Tibial nerve (tissue), 4 donors: ENCODE measurements at regions not wholly inside any gene's neighbourhood (a gene's known extent, or its start where the extent isn't known, plus 50 kb on each side); places are given as distances from the start of the nearest gene placed in this dataset.

Experiments used
- DNase-seq, 2 donors: peaks; one replicate each; pipeline ENCODE4 v3.0.0-alpha.2; 2019; ENCODE audit warnings: low spot score in 2 of 2
- H3K27ac ChIP-seq, 4 donors: fragments of 200-600 bp; sonication (generic) in 3 of 4; one replicate each; pipeline ENCODE4 v1.5.1; 2017 to 2019; ENCODE audit warnings: mild to moderate bottlenecking in 1 of 4
- H3K27me3 ChIP-seq, 2 donors: fragments of 200-600 bp; sonication (generic) in 1 of 2; one replicate each; pipeline versions ENCODE4 v1.5.1 to v1.6.0; 2017 to 2019
- H3K36me3 ChIP-seq, 3 donors: fragments of 200-600 bp; sonication (generic); one replicate each; pipeline ENCODE4 v1.5.1; 2018 to 2019
- H3K4me1 ChIP-seq, 4 donors: fragments of 200-600 bp; sonication (generic) in 3 of 4; one replicate each; pipeline ENCODE4 v1.5.1; 2017 to 2019
- H3K4me3 ChIP-seq, 4 donors: fragments of 200-600 bp; sonication (generic) in 3 of 4; one replicate each; pipeline ENCODE4 v1.5.1; 2017 to 2019; ENCODE audit warnings: mild to moderate bottlenecking in 1 of 4, moderate library complexity in 1 of 4
- H3K9me3 ChIP-seq, 4 donors: fragments of 200-600 bp; sonication (generic) in 3 of 4; one replicate each; pipeline ENCODE4 v1.5.1; 2017 to 2019
- CTCF ChIP-seq, 5 experiments: fragments of 200-600 bp in 3 of 5; fragments of 450-650 bp in 2 of 5; sonication (generic) in 3 of 5; IDR thresholded peaks; one replicate each; pipeline ENCODE4 v1.5.1; 2016 to 2019; ENCODE audit warnings: antibody characterized with exemption in 5 of 5, mild to moderate bottlenecking in 3 of 5, moderate library complexity in 2 of 5
- EP300 ChIP-seq, 2 donors: sonication (generic); formaldehyde crosslinking; IDR thresholded peaks; one replicate each; pipeline ENCODE4 v1.6.1; 2017; ENCODE audit warnings: antibody characterized with exemption in 2 of 2, mild to moderate bottlenecking in 1 of 2
- POLR2A ChIP-seq, 2 donors: fragments of 450-650 bp; IDR thresholded peaks; one replicate each; pipeline ENCODE4 v1.6.1; 2017; ENCODE audit warnings: antibody characterized with exemption in 2 of 2, mild to moderate bottlenecking in 2 of 2, moderate library complexity in 2 of 2
- WGBS, 2 donors: methylation state at CpG; one replicate each; pipeline ENCODE4 v1.1.5; 2018; 5-methylcytosine and 5-hydroxymethylcytosine counted together

DNA sequence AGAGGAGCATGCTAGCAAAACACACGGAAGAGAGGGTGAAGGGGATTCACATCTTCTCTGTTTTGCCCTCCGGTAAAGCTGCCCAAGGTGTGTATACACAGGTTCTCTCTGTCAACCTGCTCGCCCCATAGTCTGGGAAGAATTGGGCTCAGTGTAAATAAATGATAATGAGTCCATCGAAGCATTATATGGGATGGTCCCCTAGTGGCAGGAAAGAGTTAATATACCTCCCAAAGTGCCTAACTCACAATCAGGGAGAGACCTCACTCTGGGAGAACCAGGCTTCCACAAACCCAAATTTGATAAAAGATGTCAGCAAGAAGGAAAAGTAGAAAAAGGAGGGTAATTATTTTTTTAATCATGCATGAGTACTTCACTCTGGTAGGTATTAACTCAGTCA is 262.2 kb upstream of the ZNF521 start:
- DNase-seq = no peak
- no peaks in the 10 kb centered on the region for H3K27me3 ChIP-seq
- no peaks in the 10 kb centered on the region for H3K4me1 ChIP-seq
- no peaks in the 10 kb centered on the region for H3K36me3 ChIP-seq
- TF ChIP-seq POLR2A (IDR thresholded peaks at IDR 0.05) (no peak), EP300 (IDR thresholded peaks at IDR 0.05) (no peak)
- H3K9me3 ChIP-seq = no peaks in the 10 kb centered on the region
- H3K4me3 ChIP-seq = no peak overlapping the region
- 90 to 95% methylated on average over 4 of the region's 4 CpGs for WGBS, 2 donors
- H3K27ac ChIP-seq = no peak overlapping the region

DNA sequence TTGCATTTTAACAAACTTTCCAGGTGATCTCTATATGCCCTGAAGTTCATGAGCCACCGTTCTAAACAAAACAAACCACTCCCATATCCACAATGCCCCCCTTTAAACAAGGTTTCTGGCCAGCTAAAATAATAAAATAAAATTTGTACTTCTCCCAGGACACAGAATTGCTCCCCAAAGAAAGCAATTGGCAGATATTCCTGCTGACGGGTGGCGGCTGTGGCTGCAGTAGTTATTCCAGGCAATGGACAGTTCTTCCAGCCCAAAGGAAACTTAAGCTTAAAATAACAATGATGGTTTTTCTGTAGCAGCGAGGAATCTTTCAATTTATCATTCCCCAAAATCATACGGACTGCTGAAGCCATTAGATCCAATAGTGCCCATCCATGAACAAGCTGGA is 260.5 kb upstream of the ZNF521 start:
- H3K27me3 ChIP-seq = no peaks in the 10 kb centered on the region
- H3K36me3 ChIP-seq = no peaks in the 10 kb centered on the region
- no peaks in the 10 kb centered on the region for H3K4me1 ChIP-seq
- H3K4me3 ChIP-seq = no peak overlapping the region
- peaks cover 0 to 4% (median 0%) of the 10 kb centered on the region in 4 donors for H3K9me3 ChIP-seq
- no peak overlapping the region for H3K27ac ChIP-seq
- no peak for DNase-seq
- TF ChIP-seq CTCF (IDR thresholded peaks at IDR 0.05) (no peak), POLR2A (IDR thresholded peaks at IDR 0.05) (no peak), EP300 (IDR thresholded peaks at IDR 0.05) (no peak)
- WGBS, 2 donors = 63 to 64% methylated on average over 5 of the region's 5 CpGs

DNA sequence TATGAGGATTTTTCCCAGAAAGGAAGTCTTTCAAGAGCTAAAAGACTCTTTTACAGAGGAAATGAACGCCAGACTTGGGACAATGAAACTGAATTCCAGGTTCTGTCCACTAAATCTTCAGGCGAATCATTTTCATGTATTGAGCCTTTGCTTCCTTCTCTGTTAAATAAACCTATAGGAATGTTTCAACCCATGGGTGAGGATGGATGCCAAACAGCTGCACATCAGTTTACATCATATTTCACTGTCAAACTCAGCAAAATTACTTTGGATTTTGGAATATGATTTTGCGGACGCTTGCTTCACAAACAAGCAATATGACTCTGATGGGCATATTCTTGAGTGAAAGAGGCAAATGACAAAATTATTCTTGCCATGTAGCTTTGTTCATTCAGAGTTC is 256.1 kb upstream of the ZNF521 start:
- Histone ChIP-seq H3K36me3 (no peaks in the 10 kb centered on the region), H3K4me3 (no peak overlapping the region), H3K4me1 (peaks cover 0 to 4% (median 0%) of the 10 kb centered on the region in 4 donors), H3K27ac (no peak overlapping the region), H3K27me3 (no peaks in the 10 kb centered on the region), H3K9me3 (peaks cover 0 to 4% (median 0%) of the 10 kb centered on the region in 4 donors)
- no peak for TF ChIP-seq CTCF (IDR thresholded peaks at IDR 0.05)
- TF ChIP-seq EP300 (IDR thresholded peaks at IDR 0.05) = no peak
- TF ChIP-seq POLR2A (IDR thresholded peaks at IDR 0.05) = no peak
- no peak for DNase-seq
- WGBS, 2 donors = 84 to 86% methylated on average over 4 of the region's 4 CpGs

DNA sequence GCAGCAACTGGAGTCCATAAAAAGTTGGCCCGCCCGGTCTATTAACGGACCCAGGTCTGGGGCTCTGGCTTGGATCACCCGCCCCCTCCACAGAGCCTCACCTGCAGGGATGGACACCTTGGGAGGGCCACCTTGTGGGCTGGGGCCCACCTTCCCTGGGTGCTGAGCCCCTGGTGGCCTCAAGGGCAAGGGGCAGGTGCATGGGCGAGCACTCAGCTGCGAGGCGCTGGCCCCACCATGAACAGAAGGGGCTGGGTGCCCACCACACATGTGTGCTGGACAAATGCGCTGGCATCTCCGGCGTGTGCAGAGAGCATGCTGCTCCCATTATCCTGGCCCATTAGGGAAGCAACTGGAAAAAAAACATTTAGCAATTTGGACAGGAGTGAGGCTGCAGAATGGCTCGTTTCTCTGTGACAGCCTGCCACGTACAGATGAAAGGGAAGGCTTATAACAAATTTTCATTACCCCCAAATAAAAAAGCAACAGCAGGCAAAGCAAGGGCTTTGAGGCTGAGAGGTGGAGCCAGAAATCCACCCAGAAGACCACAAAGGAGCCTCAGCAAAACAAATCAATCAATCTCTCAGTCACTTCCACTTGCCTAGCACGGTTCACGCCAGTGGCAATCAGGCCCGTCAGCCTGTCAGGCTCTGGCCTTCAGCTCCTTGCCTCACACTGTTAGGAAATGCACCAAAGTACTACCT is 253.1 kb upstream of the ZNF521 start:
- Histone ChIP-seq H3K9me3 (peaks cover 0 to 4% (median 0%) of the 10 kb centered on the region in 4 donors), H3K36me3 (no peaks in the 10 kb centered on the region), H3K27ac (no peak overlapping the region), H3K4me3 (no peak overlapping the region), H3K4me1 (peaks cover 0 to 4% (median 0%) of the 10 kb centered on the region in 4 donors), H3K27me3 (no peaks in the 10 kb centered on the region)
- no peak for TF ChIP-seq CTCF (IDR thresholded peaks at IDR 0.05)
- 63 to 68% methylated on average over 14 to 15 of the region's 15 CpGs for WGBS, 2 donors
- no peak for DNase-seq

DNA sequence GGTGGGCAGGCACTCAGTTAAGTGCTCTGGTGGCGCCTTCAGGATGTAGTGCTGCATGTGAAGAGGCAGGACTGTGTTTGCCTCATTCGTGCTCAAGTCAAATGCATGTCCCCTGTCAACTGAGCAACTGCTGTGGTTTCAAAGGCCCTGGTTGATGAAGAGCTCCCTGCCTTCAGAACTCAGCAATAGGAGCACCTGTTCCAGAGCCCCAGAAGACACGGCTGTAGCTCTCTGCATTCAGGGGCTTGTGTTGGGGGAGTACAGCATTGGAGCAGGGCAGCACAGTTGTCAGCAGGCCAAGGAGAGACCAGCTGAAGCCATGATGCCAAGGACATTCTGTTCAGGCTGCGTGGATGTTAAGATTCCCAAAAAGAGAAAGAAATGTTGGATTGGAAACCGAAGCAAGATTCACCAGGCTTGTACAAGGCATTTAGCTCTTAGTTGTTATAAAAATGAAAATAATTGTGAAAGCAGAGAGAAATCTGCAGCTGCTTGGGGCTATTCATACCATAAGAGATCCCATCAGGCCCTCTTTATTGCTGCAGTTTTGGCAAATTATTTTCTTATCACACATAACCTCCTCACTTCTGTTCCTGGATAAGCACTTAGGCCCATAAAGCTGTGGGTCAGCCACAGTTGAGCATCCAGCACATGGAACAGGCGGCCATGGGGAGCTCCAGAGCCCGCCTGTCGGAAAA is 252.4 kb upstream of the ZNF521 start:
- TF ChIP-seq EP300 (IDR thresholded peaks at IDR 0.05) = no peak
- TF ChIP-seq CTCF (IDR thresholded peaks at IDR 0.05) = no peak
- DNase-seq = no peak
- Histone ChIP-seq H3K4me3 (no peak overlapping the region), H3K4me1 (peaks cover 0 to 4% (median 0%) of the 10 kb centered on the region in 4 donors), H3K27me3 (no peaks in the 10 kb centered on the region), H3K27ac (no peak overlapping the region), H3K9me3 (peaks cover 0 to 4% (median 0%) of the 10 kb centered on the region in 4 donors), H3K36me3 (no peaks in the 10 kb centered on the region)
- 81 to 84% methylated on average over 8 of the region's 8 CpGs for WGBS, 2 donors
